ENCODE measurements at regions not wholly inside any gene's neighbourhood (a gene's known extent, or its start where the extent isn't known, plus 50 kb on each side); places are given as distances from the start of the nearest gene placed in this dataset.

DNA sequence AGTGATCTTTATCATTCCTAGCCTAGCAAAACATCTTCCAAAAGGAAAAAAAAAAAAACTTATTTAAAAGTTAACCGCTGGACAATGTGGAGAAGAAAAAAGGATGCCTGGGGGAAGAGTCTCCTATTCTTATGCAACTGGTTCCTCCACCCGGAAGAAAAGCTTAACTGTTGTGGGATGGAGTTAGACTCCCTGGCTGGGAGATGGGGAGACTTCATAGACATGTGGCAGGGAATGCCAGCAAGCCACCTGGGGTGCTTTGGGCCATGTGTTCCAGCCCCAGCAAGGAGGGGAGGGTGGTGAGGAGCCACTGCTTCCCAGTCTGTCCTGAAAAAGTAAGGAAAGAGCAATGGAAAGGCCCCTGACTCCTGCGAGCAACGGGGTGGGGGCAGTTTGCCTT is 119.4 kb upstream of the SPIN4 start:
- H2AFZ ChIP-seq (ENCODE audit: low read length), result no peak overlapping the region
- no peak for TF ChIP-seq EZH2phosphoT487 (IDR thresholded peaks at IDR 0.05; ENCODE audit: borderline replicate concordance, low read depth, low read length)
- TF ChIP-seq, protein P1, sequence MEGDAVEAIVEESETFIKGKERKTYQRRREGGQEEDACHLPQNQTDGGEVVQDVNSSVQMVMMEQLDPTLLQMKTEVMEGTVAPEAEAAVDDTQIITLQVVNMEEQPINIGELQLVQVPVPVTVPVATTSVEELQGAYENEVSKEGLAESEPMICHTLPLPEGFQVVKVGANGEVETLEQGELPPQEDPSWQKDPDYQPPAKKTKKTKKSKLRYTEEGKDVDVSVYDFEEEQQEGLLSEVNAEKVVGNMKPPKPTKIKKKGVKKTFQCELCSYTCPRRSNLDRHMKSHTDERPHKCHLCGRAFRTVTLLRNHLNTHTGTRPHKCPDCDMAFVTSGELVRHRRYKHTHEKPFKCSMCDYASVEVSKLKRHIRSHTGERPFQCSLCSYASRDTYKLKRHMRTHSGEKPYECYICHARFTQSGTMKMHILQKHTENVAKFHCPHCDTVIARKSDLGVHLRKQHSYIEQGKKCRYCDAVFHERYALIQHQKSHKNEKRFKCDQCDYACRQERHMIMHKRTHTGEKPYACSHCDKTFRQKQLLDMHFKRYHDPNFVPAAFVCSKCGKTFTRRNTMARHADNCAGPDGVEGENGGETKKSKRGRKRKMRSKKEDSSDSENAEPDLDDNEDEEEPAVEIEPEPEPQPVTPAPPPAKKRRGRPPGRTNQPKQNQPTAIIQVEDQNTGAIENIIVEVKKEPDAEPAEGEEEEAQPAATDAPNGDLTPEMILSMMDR (conservative IDR thresholded peaks at IDR 0.05; ENCODE audit: low read length), result no peak
- no peaks in the 10 kb centered on the region for H3K4me1 ChIP-seq (ENCODE audit: insufficient read depth, low read length, poor library complexity, severe bottlenecking)
- no peaks in the 10 kb centered on the region for H3K79me2 ChIP-seq (ENCODE audit: insufficient read depth, low read depth, low read length)
- no peaks in the 10 kb centered on the region for H3K36me3 ChIP-seq (ENCODE audit: insufficient read depth, low read length)
- H3K27ac ChIP-seq (ENCODE audit: low read depth, low read length, poor library complexity, severe bottlenecking), result no peak overlapping the region
- DNase-seq (ENCODE audit: low spot score), result no peak
- H4K20me1 ChIP-seq (ENCODE audit: insufficient read depth, low read length), result no peaks in the 10 kb centered on the region
- CTCF ChIA-PET (ENCODE audit: unreplicated experiment), result no interaction called here
- no peaks in the 10 kb centered on the region for H3K9me2 ChIP-seq (ENCODE audit: insufficient read depth, low read length)
- no peak overlapping the region for H3K4me2 ChIP-seq (ENCODE audit: low read length)
- no TSS peak for BruUV-seq (replicated peaks)
- intact Hi-C loops (cut with micrococcal nuclease; ENCODE audit: unreplicated experiment), result no loop called here
- H3K4me3 ChIP-seq (ENCODE audit: low read depth, low read length, poor library complexity, severe bottlenecking), result no peak overlapping the region
- POLR2A ChIA-PET, result no interaction called here
- no peaks in the 10 kb centered on the region for H3K9me3 ChIP-seq (ENCODE audit: low read length)

DNA sequence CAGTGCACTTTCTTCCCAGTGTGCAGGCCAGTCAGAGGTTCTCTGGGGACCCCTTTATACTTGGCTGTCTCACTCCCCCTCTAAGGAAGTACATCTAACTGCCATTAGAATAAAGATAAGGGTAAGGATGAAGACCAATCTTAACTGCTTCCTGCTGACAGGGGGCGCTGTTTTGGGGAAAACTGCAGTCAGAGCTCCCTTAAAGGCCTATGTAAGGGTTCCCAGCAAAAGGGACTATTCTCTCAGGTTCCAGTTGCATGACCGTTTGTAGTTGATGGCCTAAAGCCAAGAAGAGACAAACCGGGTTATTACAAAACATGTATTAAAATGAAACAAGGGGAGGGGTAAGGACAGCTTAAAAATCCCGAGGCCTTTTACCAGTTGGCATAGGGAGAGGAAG is 115.6 kb upstream of the SPIN4 start:
- TF ChIP-seq, protein P1 (conservative IDR thresholded peaks at IDR 0.05; ENCODE audit: low read length), result peak; percentile 36; the same call in 1 of the 2 replicates
- TF ChIP-seq EZH2phosphoT487 (IDR thresholded peaks at IDR 0.05; ENCODE audit: borderline replicate concordance, low read depth, low read length), result no peak
- Histone ChIP-seq H2AFZ (ENCODE audit: low read length) (no peak overlapping the region), H3K27ac (ENCODE audit: low read depth, low read length, poor library complexity, severe bottlenecking) (no peak overlapping the region), H3K79me2 (ENCODE audit: insufficient read depth, low read depth, low read length) (no peaks in the 10 kb centered on the region), H3K36me3 (ENCODE audit: insufficient read depth, low read length) (no peaks in the 10 kb centered on the region), H4K20me1 (ENCODE audit: insufficient read depth, low read length) (no peaks in the 10 kb centered on the region), H3K9me2 (ENCODE audit: insufficient read depth, low read length) (no peaks in the 10 kb centered on the region), H3K4me3 (ENCODE audit: low read depth, low read length, poor library complexity, severe bottlenecking) (no peak overlapping the region), H3K4me2 (ENCODE audit: low read length) (no peak overlapping the region), H3K4me1 (ENCODE audit: insufficient read depth, low read length, poor library complexity, severe bottlenecking) (no peaks in the 10 kb centered on the region), H3K9me3 (ENCODE audit: low read length) (no peaks in the 10 kb centered on the region)
- intact Hi-C loops (cut with micrococcal nuclease; ENCODE audit: unreplicated experiment), result no loop called here
- no TSS peak for BruUV-seq (replicated peaks)
- ChIA-PET POLR2A (no interaction called here), CTCF (ENCODE audit: unreplicated experiment) (no interaction called here)
- DNase-seq (ENCODE audit: low spot score), result no peak

DNA sequence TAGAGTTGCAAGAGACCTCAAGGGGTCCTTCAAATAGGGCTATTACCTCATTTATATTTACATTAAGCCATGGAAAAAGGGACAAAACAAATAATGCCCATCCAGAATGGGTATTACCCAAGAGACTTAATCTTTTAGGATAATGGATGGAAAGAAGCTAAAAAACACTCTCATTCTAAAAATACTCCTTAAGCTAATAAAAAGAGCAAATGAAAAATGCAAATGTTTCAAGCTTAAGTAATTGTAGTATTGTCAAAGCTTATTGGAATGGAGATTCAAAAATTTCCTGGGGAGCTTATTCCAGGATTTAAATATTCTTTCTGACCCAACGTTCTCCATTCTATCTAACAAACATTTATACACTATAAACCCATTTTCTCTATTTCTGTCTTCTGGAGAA is 107.8 kb upstream of the SPIN4 start:
- Histone ChIP-seq H2AFZ (ENCODE audit: low read length) (no peak overlapping the region), H3K4me1 (ENCODE audit: insufficient read depth, low read length, poor library complexity, severe bottlenecking) (no peaks in the 10 kb centered on the region), H3K36me3 (ENCODE audit: insufficient read depth, low read length) (no peaks in the 10 kb centered on the region), H3K9me3 (ENCODE audit: low read length) (no peaks in the 10 kb centered on the region), H3K4me2 (ENCODE audit: low read length) (no peak overlapping the region), H4K20me1 (ENCODE audit: insufficient read depth, low read length) (no peaks in the 10 kb centered on the region), H3K9me2 (ENCODE audit: insufficient read depth, low read length) (no peaks in the 10 kb centered on the region), H3K79me2 (ENCODE audit: insufficient read depth, low read depth, low read length) (no peaks in the 10 kb centered on the region), H3K27ac (ENCODE audit: low read depth, low read length, poor library complexity, severe bottlenecking) (no peak overlapping the region), H3K4me3 (ENCODE audit: low read depth, low read length, poor library complexity, severe bottlenecking) (no peak overlapping the region)
- DNase-seq (ENCODE audit: low spot score), result no peak
- POLR2A ChIA-PET, result no interaction called here
- BruUV-seq (replicated peaks), result no TSS peak
- TF ChIP-seq, protein P1 (conservative IDR thresholded peaks at IDR 0.05; ENCODE audit: low read length), result no peak
- CTCF ChIA-PET (ENCODE audit: unreplicated experiment), result no interaction called here
- intact Hi-C loops (cut with micrococcal nuclease; ENCODE audit: unreplicated experiment), result no loop called here

All from OCI-LY7 (cell line).